K562 (cell line): ENCODE measurements at regions not wholly inside any gene's neighbourhood (a gene's known extent, or its start where the extent isn't known, plus 50 kb on each side); places are given as distances from the start of the nearest gene placed in this dataset.

Source experiments
- ATAC-seq: fragments of 200-7000 bp; cut with Tn5 transposase; 3 replicates; pipeline ENCODE4 v1.9.1; 2020; ENCODE audit warnings: moderate library complexity
- BruUV-seq: library from RNA; stranded (reverse); fragments of 400-500 nt; replicated peaks from 2 replicates; lab custom pipeline; 2021; lab: Mats Ljungman, UMichigan
- CTCF ChIA-PET: fragments of 300-600 bp; formaldehyde crosslinking; extraction: SDS; loops from one replicate; lab custom pipeline; 2021; ENCODE audit warnings: low intra/inter-chr PET ratio; lab: Yijun Ruan, JAX
- POLR2A ChIA-PET: fragments of 300-600, 350-650 bp; sonication (Branson Sonifier 250); formaldehyde crosslinking; extraction: SDS; loops from one replicate; lab custom pipeline; 2021; ENCODE audit warnings: antibody characterized with exemption, inconsistent platforms; lab: Yijun Ruan, JAX
- DNase-seq, 4 experiments: peaks; one replicate each; pipeline versions ENCODE4 v3.0.0 to v3.0.0-alpha.2; 2011 to 2018; ENCODE audit warnings: low spot score in 3 of 4, mixed read lengths in 3 of 4; ENCODE audit errors: extremely low read depth in 1 of 4
- FAIRE-seq: peaks from 2 replicates; lab custom pipeline; 2011; peaks lifted over from hg19 to GRCh38; lab: Jason Lieb, UNC
- H2AFZ ChIP-seq: 2 replicates; pipeline ENCODE4 v1.6.0; 2011; ENCODE audit warnings: low read depth, low read length, control low read depth, inconsistent platforms
- H3K27ac ChIP-seq: fragments of 200-600 bp; 3 replicates; pipeline ENCODE4 v1.8.0; 2011; ENCODE audit warnings: low read depth, mild to moderate bottlenecking, control low read depth, inconsistent platforms, low read length, moderate library complexity, mixed read lengths; ENCODE audit errors: extremely low read depth
- H3K27me3 ChIP-seq, 2 experiments: fragments of 300-600 bp in 1 of 2; 2 replicates in 1 of 2; 3 replicates in 1 of 2; pipeline versions ENCODE4 v1.6.0 to v1.8.0; 2011; ENCODE audit warnings: inconsistent platforms in 2 of 2, low read length in 2 of 2, mild to moderate bottlenecking in 1 of 2, mixed read lengths in 1 of 2, moderate library complexity in 1 of 2; ENCODE audit not compliant: control insufficient read depth in 2 of 2, insufficient read depth in 2 of 2
- H3K36me3 ChIP-seq: fragments of 300-600 bp; 3 replicates; pipeline ENCODE4 v1.8.0; 2011; ENCODE audit warnings: mild to moderate bottlenecking, low read length, inconsistent platforms; ENCODE audit not compliant: control insufficient read depth, insufficient read depth
- H3K4me1 ChIP-seq, 2 experiments: fragments of 200-600 bp in 1 of 2; replicated peaks in 1 of 2; 2 replicates in 1 of 2; 3 replicates in 1 of 2; pipeline versions ENCODE4 v1.5.1 to v1.8.0; 2011; ENCODE audit warnings: inconsistent platforms in 2 of 2, low read length in 2 of 2, mild to moderate bottlenecking in 1 of 2, mixed read lengths in 1 of 2, moderate library complexity in 1 of 2; ENCODE audit not compliant: control insufficient read depth in 2 of 2, insufficient read depth in 2 of 2
- H3K4me2 ChIP-seq: 2 replicates; pipeline ENCODE4 v1.6.1; 2011; ENCODE audit warnings: low read length, control low read depth, inconsistent platforms, mixed read lengths; ENCODE audit not compliant: insufficient read depth
- H3K4me3 ChIP-seq: fragments of 200-600 bp; sonication (generic), shearing (Covaris generic); 2 replicates; pipeline ENCODE4 v1.5.1; 2016; ENCODE audit warnings: control low read depth, inconsistent platforms
- H3K79me2 ChIP-seq: fragments of 200-600 bp; 3 replicates; pipeline ENCODE4 v1.8.0; 2011; ENCODE audit warnings: low read length, inconsistent platforms; ENCODE audit not compliant: control insufficient read depth, insufficient read depth
- H3K9ac ChIP-seq, 2 experiments: 2 replicates each; pipeline versions ENCODE4 v1.6.0 to v1.6.1; 2011; ENCODE audit warnings: low read depth in 2 of 2, low read length in 2 of 2, control low read depth in 1 of 2, inconsistent platforms in 1 of 2, mild to moderate bottlenecking in 1 of 2, mixed read lengths in 1 of 2; ENCODE audit not compliant: insufficient read depth in 1 of 2
- H3K9me1 ChIP-seq: one replicate; pipeline ENCODE4 v1.6.0; 2011; ENCODE audit warnings: inconsistent platforms, mild to moderate bottlenecking, low read length, moderate library complexity; ENCODE audit not compliant: control insufficient read depth, insufficient read depth
- H3K9me3 ChIP-seq: replicated peaks from 2 replicates; pipeline ENCODE4 v1.5.1; 2011; ENCODE audit warnings: low read depth, low read length, inconsistent platforms; ENCODE audit not compliant: control insufficient read depth, insufficient read depth
- H4K20me1 ChIP-seq: replicated peaks from 2 replicates; pipeline ENCODE4 v1.6.1; 2011; ENCODE audit warnings: low read length, inconsistent platforms, mixed read lengths; ENCODE audit not compliant: control insufficient read depth, insufficient read depth
- BDP1 ChIP-seq: IDR thresholded peaks from 3 replicates; pipeline ENCODE4 v1.6.1; 2011; ENCODE audit not compliant: insufficient read length, insufficient read depth
- CEBPB ChIP-seq: fragments of 450-650 bp; IDR thresholded peaks from 2 replicates; pipeline ENCODE4 v1.6.1; 2016; ENCODE audit warnings: missing genetic modification characterization, missing compliant biosample characterization
- DACH1 ChIP-seq: fragments of 450-650 bp; IDR thresholded peaks from 2 replicates; pipeline ENCODE4 v1.6.1; 2018; ENCODE audit not compliant: partially characterized antibody
- ILF3 ChIP-seq: fragments of 450-650 bp; IDR thresholded peaks from 2 replicates; pipeline ENCODE4 v1.6.1; 2018; ENCODE audit warnings: antibody characterized with exemption, mild to moderate bottlenecking, moderate library complexity, borderline replicate concordance
- RAD51 ChIP-seq: fragments of 450-650 bp; IDR thresholded peaks from 2 replicates; pipeline ENCODE4 v1.7.1; 2016; ENCODE audit warnings: low read depth, mild to moderate bottlenecking, borderline replicate concordance
- SIN3A ChIP-seq, 2 experiments: fragments of 150-350 bp in 1 of 2; IDR thresholded peaks; 2 replicates each; pipeline ENCODE4 v1.6.1; 2011 to 2016; ENCODE audit warnings: borderline replicate concordance in 2 of 2, low read depth in 2 of 2, low read length in 2 of 2, mild to moderate bottlenecking in 2 of 2, moderate library complexity in 2 of 2; ENCODE audit not compliant: control insufficient read depth in 1 of 2
- SPI1 ChIP-seq: IDR thresholded peaks from 2 replicates; pipeline ENCODE4 v1.6.1; 2011; ENCODE audit warnings: low read depth, low read length, control low read depth, borderline replicate concordance
- THAP7 ChIP-seq: fragments of 250-450 bp; sonication (Bioruptor Pico); IDR thresholded peaks from 2 replicates; pipeline ENCODE4 v1.5.0; 2021
- ZNF12 ChIP-seq: sonication (generic); formaldehyde crosslinking; IDR thresholded peaks from 2 replicates; pipeline ENCODE4 v1.4.0; 2020; ENCODE audit warnings: mild to moderate bottlenecking, missing genetic modification reagents
- ZNF23 ChIP-seq: fragments of 250-450 bp; sonication (Bioruptor Pico); IDR thresholded peaks from 2 replicates; pipeline ENCODE4 v1.4.0; 2020; ENCODE audit warnings: mild to moderate bottlenecking
- ZNF57 ChIP-seq: fragments of 450-650 bp; formaldehyde crosslinking; IDR thresholded peaks from 2 replicates; pipeline ENCODE4 v1.4.0; 2020; ENCODE audit warnings: mild to moderate bottlenecking, moderate library complexity
- ZZZ3 ChIP-seq: fragments of 450-650 bp; IDR thresholded peaks from 2 replicates; pipeline ENCODE4 v1.6.1; 2016; ENCODE audit warnings: antibody characterized with exemption, mild to moderate bottlenecking, moderate library complexity
- WGBS: fragments of 100-300 bp; shearing (Covaris generic); methylation state at CpG from one replicate; pipeline ENCODE4 v1.1.6; 2016; ENCODE audit warnings: low coverage, mixed read lengths; ENCODE audit not compliant: insufficient coverage; ENCODE audit errors: missing lambda C conversion rate; 5-methylcytosine and 5-hydroxymethylcytosine counted together
- in situ Hi-C: fragments of 300-500 bp; cut with MboI; formaldehyde crosslinking; loops from 4 replicates; pipeline ENCODE4 v1.15.0; 2018; ENCODE audit warnings: inconsistent platforms, mixed read lengths
- intact Hi-C: fragments of 100-400 bp; cut with micrococcal nuclease; formaldehyde crosslinking; loops from 2 replicates; pipeline ENCODE4 v1.14.2; 2022
- TF ChIP-seq, protein P1 (sequence below): fragments of 250-450 bp; sonication (Bioruptor Pico); IDR thresholded peaks from 2 replicates; pipeline ENCODE4 v1.8.0; 2022; ENCODE audit warnings: inconsistent platforms, mild to moderate bottlenecking, moderate library complexity, borderline replicate concordance
- TF ChIP-seq, protein P2 (sequence below): sonication (generic); formaldehyde crosslinking; IDR thresholded peaks from 2 replicates; pipeline ENCODE4 v1.8.0; 2023; ENCODE audit warnings: missing genetic modification reagents, mild to moderate bottlenecking, borderline replicate concordance

DNA sequence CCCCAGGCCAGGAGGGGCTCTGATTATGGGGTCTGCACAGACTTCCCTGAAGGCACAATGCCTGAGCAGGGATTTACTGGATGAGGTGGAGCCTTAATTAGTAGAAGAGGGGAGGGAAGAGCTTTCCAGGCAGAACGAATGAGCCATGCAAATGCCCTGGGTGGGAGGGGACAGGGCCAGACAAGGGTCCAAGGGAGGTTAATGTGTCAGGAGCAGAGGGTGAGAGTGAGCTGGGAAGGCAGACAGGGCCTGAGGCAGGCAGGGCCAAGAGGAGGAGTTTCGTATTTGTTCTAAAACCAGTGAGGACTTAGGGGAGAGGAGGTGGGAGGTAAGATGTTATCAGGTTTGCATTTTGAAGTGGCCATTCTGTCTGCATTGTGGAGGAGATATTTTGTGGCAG lies 65.3 kb downstream of the NPY start (continued):
- TF ChIP-seq SPI1: no peak
- TF ChIP-seq CEBPB (tag): no peak
- no peak for TF ChIP-seq ZZZ3
- no peak for TF ChIP-seq SIN3A (IDR thresholded peaks at IDR 0.05; ENCODE audit: borderline replicate concordance in 2 of 2, control insufficient read depth in 1 of 2, low read depth in 2 of 2, low read length in 2 of 2)
- TF ChIP-seq, protein P1, sequence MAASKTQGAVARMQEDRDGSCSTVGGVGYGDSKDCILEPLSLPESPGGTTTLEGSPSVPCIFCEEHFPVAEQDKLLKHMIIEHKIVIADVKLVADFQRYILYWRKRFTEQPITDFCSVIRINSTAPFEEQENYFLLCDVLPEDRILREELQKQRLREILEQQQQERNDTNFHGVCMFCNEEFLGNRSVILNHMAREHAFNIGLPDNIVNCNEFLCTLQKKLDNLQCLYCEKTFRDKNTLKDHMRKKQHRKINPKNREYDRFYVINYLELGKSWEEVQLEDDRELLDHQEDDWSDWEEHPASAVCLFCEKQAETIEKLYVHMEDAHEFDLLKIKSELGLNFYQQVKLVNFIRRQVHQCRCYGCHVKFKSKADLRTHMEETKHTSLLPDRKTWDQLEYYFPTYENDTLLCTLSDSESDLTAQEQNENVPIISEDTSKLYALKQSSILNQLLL (CRISPR knock-in tag): no peak
- no peak for TF ChIP-seq RAD51
- no peak for TF ChIP-seq THAP7 (CRISPR knock-in tag)
- no peak for TF ChIP-seq ILF3

- FAIRE-seq: no peak
- no peaks in the 10 kb centered on the region for H3K4me1 ChIP-seq
- H3K9ac ChIP-seq: no peak overlapping the region
- H3K36me3 ChIP-seq: no peaks in the 10 kb centered on the region
- H3K79me2 ChIP-seq: no peaks in the 10 kb centered on the region
- BruUV-seq: no TSS peak
- ChIA-PET POLR2A (no interaction called here), CTCF (no interaction called here)
- in situ Hi-C loops (no loop called here), intact Hi-C loops (no loop called here)
- H2AFZ ChIP-seq: no peak overlapping the region
- H3K9me1 ChIP-seq: no peaks in the 10 kb centered on the region
- H3K4me3 ChIP-seq: no peak overlapping the region
- no peak overlapping the region for H3K27ac ChIP-seq
- H3K27me3 ChIP-seq: no peaks in the 10 kb centered on the region; a peak in 2 of 5 replicates
- no peak overlapping the region for H3K4me2 ChIP-seq
- no peaks in the 10 kb centered on the region for H4K20me1 ChIP-seq
- no peaks in the 10 kb centered on the region; the same call in 1 of the 2 replicates for H3K9me3 ChIP-seq
- no peak for DNase-seq
- ATAC-seq: no peak
- 0% methylated on average over 4 of the region's 4 CpGs for WGBS
- TF ChIP-seq BDP1: no peak
- TF ChIP-seq, protein P2, sequence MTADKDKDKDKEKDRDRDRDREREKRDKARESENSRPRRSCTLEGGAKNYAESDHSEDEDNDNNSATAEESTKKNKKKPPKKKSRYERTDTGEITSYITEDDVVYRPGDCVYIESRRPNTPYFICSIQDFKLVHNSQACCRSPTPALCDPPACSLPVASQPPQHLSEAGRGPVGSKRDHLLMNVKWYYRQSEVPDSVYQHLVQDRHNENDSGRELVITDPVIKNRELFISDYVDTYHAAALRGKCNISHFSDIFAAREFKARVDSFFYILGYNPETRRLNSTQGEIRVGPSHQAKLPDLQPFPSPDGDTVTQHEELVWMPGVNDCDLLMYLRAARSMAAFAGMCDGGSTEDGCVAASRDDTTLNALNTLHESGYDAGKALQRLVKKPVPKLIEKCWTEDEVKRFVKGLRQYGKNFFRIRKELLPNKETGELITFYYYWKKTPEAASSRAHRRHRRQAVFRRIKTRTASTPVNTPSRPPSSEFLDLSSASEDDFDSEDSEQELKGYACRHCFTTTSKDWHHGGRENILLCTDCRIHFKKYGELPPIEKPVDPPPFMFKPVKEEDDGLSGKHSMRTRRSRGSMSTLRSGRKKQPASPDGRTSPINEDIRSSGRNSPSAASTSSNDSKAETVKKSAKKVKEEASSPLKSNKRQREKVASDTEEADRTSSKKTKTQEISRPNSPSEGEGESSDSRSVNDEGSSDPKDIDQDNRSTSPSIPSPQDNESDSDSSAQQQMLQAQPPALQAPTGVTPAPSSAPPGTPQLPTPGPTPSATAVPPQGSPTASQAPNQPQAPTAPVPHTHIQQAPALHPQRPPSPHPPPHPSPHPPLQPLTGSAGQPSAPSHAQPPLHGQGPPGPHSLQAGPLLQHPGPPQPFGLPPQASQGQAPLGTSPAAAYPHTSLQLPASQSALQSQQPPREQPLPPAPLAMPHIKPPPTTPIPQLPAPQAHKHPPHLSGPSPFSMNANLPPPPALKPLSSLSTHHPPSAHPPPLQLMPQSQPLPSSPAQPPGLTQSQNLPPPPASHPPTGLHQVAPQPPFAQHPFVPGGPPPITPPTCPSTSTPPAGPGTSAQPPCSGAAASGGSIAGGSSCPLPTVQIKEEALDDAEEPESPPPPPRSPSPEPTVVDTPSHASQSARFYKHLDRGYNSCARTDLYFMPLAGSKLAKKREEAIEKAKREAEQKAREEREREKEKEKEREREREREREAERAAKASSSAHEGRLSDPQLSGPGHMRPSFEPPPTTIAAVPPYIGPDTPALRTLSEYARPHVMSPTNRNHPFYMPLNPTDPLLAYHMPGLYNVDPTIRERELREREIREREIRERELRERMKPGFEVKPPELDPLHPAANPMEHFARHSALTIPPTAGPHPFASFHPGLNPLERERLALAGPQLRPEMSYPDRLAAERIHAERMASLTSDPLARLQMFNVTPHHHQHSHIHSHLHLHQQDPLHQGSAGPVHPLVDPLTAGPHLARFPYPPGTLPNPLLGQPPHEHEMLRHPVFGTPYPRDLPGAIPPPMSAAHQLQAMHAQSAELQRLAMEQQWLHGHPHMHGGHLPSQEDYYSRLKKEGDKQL: no peak
- no peak for TF ChIP-seq ZNF57 (CRISPR knock-in tag)
- no peak for TF ChIP-seq ZNF12 (CRISPR knock-in tag)
- no peak for TF ChIP-seq ZNF23
- no peak for TF ChIP-seq DACH1
Measured at GRCh38 chr7:24354456-24354855, 70.5 kb downstream of the NPY start.
